Glomerular endothelial cell (primary cell): ENCODE measurements at regions not wholly inside any gene's neighbourhood (a gene's known extent, or its start where the extent isn't known, plus 50 kb on each side); places are given as distances from the start of the nearest gene placed in this dataset.

Experiments
- DNase-seq: peaks from one replicate; pipeline ENCODE4 v3.0.0-alpha.2; 2011; ENCODE audit warnings: low read depth, low spot score; ENCODE audit errors: extremely low read depth

DNA sequence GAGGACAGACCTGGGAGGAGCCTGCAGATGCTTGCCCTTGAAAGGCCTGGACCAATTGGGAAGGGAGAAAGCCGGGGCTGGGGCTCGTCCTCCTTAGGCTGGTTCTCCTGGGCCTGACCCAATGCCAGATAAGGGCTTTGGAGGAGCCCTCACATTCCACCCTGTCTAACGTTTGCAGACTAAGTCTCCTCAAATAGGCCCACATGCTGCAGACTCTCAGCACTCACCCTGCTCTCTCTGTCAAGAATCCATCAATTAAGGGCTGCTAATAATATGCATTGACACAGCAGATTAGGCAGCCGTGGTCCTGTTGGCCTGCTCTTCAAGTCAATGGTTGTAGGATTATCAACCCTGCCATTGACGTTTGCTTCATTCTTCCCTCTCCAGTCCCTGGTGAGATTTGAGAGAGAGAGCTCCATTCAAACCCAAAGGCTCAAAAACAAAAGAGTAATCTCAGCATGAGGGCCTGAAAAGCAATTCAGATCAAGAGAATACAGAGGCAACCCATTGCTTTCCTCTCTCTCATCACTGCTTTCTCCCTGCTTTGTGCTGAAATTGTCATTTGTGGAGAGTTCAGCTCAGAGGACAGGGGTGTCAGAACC is 167.6 kb downstream of the INSIG2 start:
- DNase-seq, result no peak

DNA sequence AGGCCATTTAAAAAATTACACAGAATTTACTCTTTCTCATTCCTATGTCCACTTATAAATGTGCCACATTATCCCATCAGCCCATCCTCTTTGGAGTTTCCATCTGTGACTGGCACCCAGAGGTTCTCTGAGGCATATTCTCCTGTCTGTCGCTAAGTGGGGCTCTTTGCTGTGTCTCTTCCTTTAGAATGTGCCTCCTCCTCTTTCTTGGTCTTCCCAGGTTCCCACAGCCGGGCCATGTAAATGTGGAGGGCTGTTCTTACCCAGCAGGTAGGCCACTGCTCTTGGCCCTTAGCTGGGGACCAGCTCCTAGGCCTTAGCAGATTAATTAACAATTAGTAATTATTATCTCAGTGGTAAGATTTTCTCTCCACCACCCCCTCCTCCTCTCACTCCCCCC is 167.0 kb downstream of the INSIG2 start:
- no peak for DNase-seq

DNA sequence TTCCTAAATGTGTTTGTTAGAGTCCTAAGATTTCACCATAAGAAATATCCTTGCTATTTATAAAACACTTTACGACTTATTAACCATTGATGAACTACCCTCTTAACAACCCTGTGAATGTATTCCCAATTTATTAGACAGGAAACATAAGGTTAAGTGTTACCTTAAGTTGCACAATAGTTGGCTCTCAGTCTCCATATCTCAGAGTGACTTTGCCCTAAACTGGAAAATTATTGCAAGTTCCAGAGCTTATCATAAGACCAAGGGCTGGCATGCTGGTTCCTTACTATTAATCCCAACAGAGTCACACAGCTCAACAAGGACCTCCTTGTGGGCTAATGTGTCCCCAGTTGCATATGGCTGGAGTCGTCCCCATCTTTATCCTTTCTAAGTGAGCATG is 165.8 kb downstream of the INSIG2 start:
- DNase-seq, result no peak

DNA sequence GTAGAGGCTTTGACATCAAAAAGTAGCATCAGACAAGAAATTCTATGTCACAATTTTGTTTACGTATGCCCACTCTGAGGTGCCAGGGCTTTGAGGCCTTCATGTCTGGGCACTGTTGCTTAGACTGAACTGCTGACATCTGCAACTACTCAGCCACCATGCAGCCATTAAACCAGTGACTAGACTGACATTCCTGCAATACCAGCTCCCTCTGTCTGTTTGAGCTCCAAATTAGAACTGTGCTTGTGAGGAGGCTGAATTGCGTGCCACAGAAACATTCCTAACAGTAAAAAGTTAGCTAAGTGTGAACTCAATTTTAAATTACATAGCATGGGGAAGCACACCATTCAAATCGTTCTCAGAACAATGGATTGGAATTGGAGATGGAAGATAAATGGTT is 163.2 kb downstream of the INSIG2 start:
- DNase-seq, result no peak

DNA sequence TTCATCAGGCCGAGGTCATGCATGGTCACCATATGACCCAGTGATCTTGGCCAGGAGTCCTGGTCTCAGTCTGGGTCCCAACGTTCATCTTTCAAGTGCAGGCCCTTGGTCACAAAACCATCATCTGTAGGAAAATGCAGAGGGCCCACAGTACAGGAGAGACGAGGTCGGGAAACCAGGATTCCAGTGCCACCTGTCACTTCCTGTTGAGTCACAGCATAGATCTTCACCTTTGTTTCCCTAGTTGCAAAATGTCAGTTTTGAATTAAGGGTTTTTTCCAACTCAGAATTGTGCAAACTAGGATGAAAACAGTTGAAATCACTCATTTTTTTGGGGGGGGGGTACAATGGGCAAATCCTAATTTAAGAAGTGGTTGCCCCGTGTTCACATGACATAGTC is 162.2 kb downstream of the INSIG2 start:
- DNase-seq, result no peak

DNA sequence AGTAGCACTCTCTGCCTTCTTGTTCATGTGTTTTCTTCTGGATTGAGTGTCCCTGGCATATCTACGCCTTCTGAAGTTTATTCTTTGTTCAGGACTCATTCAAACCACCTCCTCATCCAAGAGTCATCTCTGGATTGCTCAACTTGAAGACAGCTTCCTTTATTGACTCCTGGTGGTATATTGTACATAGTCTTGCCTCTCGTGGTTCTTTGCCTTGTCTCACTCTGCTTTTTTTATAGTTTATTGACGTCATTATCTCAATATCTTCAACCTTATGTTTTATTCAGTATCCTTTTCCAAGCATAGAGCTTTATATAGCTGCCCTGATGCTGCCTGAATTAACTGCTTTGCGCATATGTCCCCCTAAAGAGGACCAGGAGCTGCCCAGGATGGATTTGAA is 161.7 kb downstream of the INSIG2 start:
- DNase-seq, result no peak

DNA sequence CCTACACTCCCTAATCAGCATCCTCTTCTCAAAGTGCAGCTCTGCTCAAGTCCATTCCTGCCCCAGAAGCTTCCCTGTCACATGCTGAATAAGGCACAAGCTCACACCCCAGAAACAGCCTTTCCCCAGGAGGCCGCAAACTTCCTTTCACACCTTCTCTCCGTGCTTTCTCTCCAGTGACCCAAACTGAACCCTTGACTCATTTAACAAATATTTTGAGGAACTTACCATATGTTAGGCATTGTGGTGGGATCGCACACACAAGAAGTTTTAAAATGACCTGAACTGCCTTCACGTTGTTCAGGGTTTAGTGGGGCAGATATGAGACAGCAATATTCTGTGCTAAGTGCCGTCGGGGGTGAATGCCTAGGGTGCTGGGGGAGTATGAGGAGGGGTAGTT is 161.3 kb downstream of the INSIG2 start:
- DNase-seq, result no peak

DNA sequence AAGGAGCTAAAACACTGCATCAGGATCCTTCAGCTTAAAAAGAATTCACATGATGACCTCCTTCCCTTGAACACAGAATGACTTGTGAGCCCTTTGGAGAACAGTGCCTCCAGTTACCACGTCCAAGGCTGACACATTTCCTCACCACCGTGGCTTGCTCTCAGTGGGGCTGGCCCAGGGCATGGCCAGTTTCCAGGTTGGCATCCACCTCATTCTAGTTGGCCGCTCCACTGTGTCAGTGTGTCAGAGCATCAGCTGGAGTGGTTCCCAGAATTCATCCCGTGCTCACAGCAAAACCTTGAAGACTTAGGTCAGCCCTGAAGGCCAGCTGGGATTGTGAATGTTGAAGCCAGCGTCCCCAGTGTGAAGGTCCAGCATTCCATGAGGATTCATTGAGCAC is 158.5 kb downstream of the INSIG2 start:
- DNase-seq, result no peak

DNA sequence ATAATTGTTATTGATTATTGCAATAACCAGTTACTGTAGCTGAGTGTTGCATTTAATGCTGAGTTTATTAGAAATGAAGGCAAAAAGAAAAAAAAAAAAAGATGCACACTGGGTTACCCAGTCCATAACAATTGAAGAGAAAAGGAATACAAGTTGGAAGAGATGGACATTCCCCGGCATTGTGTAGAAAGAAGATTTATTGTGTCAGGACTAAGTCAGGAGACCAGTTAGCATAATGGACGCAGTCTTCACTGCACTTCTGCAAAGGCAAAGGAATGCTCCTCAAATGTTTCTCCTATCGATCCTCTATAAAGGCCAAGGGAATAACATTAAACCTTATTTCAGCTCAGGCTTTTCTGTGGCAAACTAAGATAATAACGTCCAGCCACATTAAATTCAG is 157.8 kb downstream of the INSIG2 start:
- no peak for DNase-seq

DNA sequence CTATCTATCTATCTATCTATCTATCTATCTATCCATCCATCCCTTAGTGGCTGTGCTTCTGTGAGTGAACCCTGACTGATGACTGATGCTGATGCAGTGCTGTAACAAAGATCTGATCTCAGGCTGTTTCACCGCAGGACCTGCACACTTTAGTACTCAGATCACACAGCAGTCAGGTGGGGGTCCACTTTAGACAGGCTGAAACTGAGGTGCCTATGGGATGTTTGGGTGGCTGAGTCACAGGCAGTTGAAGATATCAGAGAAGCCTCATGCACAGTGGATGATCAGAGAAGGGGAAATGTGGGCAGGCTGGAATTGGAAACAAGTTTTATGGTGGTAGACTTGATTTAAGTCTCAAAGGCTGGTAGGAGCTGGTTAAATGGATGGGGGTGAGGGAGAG is 156.4 kb downstream of the INSIG2 start:
- no peak for DNase-seq

DNA sequence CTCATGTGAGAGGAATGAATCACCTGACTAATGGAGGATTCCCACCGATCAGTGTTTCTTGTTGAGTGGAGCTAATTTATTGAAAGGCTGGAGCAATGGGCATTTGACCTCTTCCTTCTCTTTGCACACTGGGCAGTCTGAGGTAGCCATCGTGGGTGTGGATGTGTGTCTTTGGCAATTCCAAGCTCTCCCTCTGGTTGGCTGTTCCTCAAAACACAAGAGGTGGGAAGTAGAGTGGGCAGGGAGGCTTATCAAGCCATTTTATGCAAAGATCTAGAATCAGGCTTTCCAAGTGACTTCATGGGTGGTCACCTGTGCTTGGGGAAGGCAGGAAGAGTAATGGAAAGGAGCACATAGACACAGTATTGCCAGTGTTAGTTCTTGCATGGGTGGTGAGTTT is 154.8 kb downstream of the INSIG2 start:
- no peak for DNase-seq

DNA sequence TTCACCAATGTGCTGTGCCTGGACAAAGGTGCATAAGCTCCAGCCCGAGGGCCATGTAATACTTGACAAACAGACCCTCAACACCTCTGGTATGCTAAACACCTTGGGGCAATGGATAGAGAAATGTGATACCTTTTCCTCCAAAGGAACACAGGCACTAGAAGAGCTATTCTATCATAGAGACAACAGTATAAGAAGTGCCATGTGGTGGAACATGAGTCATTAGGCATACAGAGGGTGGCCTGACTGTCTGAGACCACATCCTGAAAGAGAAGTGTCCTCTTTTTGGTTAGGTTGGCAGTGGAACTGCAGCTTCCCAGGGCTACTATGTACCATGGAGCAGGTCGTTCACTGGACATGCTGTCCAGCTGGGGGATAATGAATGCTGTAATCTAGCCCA is 153.9 kb downstream of the INSIG2 start:
- no peak for DNase-seq

DNA sequence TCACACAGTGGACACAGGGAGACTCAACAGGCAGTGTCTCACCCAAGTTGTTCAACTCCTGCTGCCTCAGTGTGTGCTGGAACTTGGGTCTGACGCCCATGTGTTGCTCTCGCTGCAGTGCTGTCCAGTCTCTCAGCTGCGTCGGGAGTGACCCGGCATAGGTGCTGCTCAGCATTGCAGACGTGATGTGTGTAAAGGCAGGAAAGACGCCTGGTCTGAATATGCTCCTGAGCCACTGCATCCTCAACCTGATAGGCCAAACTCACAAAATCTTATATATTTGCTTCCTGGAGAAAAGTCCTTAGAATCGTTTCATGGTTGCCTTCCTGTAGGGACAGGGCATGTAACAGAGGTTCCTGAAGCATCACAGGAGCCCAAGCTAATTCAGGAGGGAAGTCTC is 152.9 kb downstream of the INSIG2 start:
- no peak for DNase-seq

DNA sequence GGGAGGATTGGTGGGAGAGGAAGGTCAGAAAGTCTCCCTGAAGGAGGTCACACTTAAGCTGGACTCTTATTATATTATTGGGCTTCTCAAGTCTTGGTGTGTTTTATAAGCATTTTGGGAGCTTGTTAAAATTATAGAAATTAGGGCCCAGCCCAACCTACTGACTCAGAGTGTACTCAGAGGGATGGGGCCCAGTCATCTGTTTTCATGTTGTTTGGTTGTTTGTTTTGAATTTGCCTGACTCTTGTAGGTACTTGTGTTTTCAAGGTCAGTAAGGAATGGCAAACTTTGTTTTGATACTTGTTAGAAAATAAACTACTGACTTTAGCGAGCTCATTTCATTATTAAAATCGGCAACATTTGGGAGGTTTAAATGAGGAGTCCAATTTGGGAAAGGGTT is 152.0 kb downstream of the INSIG2 start:
- DNase-seq, result no peak

DNA sequence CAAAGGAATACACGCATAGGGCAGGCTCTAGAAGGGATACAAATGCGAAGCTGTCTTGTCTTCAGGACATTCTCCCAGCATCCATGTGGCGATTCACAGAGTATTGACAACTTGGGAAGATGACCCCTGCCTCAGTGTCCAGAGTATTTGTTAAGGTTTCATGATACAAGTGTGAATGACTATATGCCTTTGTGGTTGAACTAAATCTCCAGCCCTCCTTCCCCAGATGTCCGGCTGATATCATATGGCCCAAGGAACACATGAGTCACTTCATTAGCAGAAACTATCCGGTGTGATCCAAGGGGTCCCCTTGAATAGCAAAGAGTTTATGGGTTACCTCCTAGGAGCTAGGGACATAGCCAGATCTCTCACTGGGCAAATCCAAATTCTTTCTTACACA is 151.0 kb downstream of the INSIG2 start:
- DNase-seq, result no peak

DNA sequence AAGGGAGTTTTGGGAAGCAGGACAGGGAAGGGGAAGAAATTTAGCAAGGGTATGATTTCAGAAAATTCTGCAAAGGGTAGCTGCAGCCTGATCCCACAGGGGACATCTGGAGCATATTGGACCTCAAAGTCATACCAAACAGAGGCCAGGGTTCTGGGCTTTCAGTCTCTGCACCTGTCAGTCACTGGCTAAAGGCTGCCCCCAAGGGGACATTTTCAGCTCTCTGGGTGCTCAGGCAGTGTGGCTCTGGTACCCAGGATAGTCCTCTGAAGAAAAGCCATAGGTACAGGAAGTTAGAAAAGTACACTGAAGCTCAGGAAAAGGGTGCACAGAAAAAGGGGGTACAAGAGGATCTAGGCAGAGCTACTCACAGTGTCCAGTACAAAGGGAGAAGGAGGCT is 149.2 kb downstream of the INSIG2 start:
- no peak for DNase-seq

DNA sequence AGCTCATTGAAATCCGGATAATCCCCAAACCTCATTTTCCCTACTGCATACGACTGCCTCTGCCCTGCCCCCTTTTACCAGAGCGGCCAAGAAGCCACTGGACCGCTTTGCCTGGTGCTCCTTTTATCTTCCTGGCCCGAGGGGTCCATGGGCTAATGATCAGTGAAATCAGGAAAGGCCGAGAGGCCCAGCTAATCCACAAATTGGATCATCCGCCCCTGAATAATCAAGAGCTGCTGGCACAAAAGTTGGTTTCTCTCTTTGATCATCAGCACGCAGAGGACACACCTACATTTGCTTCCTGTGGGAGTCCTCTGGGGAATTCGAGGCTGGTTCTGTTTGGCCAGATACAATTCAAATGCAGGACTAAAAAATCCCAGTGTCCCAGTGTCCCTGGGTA is 144.5 kb downstream of the INSIG2 start:
- no peak for DNase-seq

DNA sequence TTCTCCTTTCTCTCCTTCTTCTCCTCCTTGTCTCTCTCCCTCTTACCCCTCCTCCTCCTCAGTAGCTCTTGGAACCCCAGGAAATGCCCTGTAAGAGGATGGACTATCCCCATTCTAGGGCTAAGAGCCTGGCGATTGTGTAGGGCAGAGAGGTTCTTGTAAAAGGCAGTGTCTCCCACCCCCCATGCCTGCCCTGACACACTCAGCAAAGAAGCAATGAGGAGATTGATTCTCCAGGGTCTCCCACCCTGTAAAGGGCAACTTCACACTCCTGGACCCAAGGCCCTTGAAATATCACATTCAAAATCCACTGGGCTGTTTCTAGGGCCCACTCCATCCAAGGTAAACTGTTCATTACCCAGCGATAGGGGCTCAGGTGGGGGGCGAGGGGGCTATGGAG is 144.1 kb downstream of the INSIG2 start:
- no peak for DNase-seq

DNA sequence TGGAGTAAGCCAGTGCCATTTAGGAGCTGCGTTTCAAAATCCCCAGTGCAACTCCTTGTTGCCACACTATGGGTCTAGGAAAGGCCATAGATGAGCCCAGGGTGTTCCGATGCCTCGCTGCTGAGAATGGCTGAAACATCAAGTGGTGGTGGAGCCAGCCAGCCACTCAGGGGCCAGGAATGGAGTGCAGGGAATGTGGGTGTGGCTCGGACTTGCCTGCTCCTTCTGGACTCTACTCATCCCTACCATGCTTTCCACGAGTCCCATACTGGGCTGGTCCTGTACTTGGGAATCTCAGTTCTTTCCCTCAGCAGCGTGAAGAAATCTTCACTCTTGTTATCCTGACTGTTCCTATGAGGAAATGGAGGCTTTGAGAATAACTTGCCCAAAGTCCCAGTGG is 143.5 kb downstream of the INSIG2 start:
- no peak for DNase-seq

DNA sequence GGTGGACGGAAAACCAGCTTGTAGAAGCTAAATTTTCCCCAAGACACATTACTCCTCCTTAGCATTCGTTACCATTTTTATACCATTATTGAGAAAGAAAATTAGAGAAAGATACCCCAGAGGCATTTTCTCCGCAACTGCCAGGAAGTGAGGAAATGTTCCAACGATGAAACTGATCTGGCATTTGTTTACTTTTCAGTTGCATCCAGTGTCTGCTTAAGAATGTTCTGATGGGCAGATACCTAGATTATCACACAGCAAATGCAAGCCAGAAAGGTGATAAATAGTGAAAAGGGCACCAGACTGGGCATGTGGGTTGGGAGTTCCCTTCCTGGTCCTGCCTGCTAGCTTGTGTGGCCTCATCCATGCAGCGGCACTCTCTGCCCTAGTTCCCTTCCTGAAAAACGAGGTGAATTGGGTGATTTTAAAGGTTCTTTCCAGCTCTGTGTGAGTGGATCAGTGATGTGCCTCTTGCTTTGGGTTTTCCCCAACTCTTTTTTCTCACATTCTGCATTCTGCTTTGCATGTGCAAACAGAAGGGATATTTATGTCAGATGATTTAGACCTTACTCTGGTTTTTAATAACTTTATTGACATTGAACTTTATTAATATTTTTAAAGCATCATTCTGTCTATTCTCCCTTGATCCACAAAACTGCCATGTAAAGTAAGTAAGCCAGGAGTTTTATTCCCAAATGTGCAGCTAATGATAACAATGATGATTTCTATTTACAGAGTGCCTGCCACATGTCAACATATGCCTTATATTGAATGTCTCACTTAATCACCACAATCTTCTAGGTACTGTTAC is 139.6 kb downstream of the INSIG2 start:
- DNase-seq, result no peak

DNA sequence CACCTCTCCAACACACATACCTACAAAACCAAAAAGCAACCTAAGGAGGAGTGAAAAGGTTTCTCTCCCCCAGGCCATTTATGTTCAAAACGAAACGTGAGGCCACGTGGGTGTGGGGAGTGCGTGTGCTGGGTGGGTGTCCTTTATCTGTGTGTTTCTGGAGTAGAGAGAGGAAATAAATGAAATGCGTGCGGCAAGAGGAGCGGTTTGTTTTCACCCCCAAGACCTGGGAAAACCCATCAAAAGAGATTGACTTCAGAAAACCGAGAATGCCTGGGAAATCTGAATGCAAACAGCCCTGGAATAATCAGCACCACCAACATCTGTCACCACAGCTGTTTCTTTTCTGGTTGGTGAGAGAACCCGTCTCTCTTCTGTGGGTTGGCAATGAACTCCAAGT is 137.4 kb downstream of the INSIG2 start:
- DNase-seq, result no peak

DNA sequence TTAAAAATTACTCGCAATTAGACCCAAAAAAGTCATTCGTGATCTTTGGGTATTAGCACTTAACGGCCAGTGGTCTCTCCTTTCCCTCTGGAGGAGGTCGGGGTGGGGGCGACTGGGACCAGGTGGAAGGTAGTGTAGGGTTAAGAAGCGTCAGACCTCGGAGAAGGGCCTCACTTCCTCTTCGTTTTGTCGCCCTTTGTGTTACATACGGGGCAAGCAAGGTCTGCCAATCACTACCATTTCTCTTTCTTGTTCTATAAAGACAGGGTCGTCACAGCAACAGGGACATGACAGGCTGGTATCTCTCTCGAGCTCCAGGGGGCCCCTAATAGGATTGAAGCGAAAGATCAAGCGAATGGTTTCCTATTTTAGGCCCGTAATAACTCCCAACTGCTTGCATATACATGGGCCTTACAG is 136.6 kb downstream of the INSIG2 start:
- DNase-seq, result no peak
